ENCODE measurements at regions not wholly inside any gene's neighbourhood (a gene's known extent, or its start where the extent isn't known, plus 50 kb on each side); places are given as distances from the start of the nearest gene placed in this dataset.

DNA sequence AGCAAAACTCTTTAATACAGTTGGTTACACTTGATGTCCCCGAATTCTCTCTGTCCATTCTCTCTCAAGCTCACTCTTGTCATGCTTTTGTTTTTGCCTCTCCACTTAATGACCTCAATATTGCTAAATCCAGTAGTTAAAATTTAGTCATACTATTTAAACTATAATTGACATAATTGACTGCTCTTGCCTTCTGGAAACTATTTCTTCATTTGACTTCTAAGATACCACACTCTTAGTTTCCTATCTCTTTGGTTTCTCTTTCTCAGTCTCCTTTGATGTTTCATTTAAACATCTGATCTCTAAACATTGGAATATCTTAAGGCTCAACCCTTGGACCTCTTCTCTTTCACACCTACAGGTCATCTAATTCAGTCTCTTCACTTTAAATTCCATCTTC lies 211.3 kb downstream of the COG6 start:
- ChIA-PET CTCF (no interaction called here), POLR2A (no interaction called here)
- DNase-seq: no peak
- H3K27ac Mint-ChIP-seq: no peak overlapping the region
- H3K36me3 Mint-ChIP-seq (ENCODE audit: low read depth): no peaks in the 10 kb centered on the region
- H3K9me3 Mint-ChIP-seq: no peaks in the 10 kb centered on the region
- intact Hi-C loops (cut with micrococcal nuclease): no loop called here
- no peak for ATAC-seq (ENCODE audit: low read depth)
- H3K4me1 Mint-ChIP-seq: no peaks in the 10 kb centered on the region
- peaks cover 14% of the 10 kb centered on the region for H3K27me3 Mint-ChIP-seq
- TF ChIP-seq, protein P1, sequence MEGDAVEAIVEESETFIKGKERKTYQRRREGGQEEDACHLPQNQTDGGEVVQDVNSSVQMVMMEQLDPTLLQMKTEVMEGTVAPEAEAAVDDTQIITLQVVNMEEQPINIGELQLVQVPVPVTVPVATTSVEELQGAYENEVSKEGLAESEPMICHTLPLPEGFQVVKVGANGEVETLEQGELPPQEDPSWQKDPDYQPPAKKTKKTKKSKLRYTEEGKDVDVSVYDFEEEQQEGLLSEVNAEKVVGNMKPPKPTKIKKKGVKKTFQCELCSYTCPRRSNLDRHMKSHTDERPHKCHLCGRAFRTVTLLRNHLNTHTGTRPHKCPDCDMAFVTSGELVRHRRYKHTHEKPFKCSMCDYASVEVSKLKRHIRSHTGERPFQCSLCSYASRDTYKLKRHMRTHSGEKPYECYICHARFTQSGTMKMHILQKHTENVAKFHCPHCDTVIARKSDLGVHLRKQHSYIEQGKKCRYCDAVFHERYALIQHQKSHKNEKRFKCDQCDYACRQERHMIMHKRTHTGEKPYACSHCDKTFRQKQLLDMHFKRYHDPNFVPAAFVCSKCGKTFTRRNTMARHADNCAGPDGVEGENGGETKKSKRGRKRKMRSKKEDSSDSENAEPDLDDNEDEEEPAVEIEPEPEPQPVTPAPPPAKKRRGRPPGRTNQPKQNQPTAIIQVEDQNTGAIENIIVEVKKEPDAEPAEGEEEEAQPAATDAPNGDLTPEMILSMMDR (IDR thresholded peaks at IDR 0.05): no peak
- no peak overlapping the region for H3K4me3 Mint-ChIP-seq

DNA sequence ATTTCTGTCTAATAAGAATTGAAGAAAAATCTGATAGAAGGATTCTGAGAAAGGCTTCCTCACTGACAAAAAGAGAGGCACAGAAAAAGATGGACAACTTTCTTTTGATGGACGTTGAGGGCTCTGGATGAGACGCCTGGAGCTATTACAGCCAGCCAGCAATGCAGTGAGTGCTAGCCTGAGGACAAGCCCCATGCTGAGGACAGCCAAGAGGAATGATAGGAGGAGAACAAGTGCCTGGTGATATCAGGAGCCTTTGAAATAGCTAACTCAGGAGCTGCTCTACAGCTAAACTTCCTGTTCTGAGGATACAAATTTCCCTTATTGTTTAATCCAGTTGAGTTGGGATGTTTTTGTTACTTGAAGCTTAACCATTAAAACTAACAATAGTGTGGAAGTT lies 212.3 kb downstream of the COG6 start:
- H3K9me3 Mint-ChIP-seq: no peaks in the 10 kb centered on the region
- peaks cover 14% of the 10 kb centered on the region for H3K27me3 Mint-ChIP-seq

GRCh38 chr13:39870197-39870747 lies 214.8 kb downstream of the COG6 start:
- Mint-ChIP-seq H3K9me3 (no peaks in the 10 kb centered on the region), H3K27me3 (peaks cover 14% of the 10 kb centered on the region), H3K4me3 (no peak overlapping the region), H3K36me3 (ENCODE audit: low read depth) (no peaks in the 10 kb centered on the region), H3K4me1 (no peaks in the 10 kb centered on the region), H3K27ac (no peak overlapping the region)
- no peak for ATAC-seq (ENCODE audit: low read depth)
- DNase-seq: no peak
- intact Hi-C loops (cut with micrococcal nuclease): no loop called here
- TF ChIP-seq, protein P1 (IDR thresholded peaks at IDR 0.05): no peak
- POLR2A ChIA-PET: no interaction called here
- CTCF ChIA-PET: no interaction called here

More for the DNA sequence above, 212.3 kb downstream of the COG6 start:
- ATAC-seq (ENCODE audit: low read depth) (no peak), DNase-seq (no peak)
- TF ChIP-seq, protein P1 (IDR thresholded peaks at IDR 0.05): no peak
- CTCF ChIA-PET: no interaction called here
- H3K4me1 Mint-ChIP-seq: no peaks in the 10 kb centered on the region
- no peak overlapping the region for H3K27ac Mint-ChIP-seq
- H3K36me3 Mint-ChIP-seq (ENCODE audit: low read depth): no peaks in the 10 kb centered on the region
- POLR2A ChIA-PET: no interaction called here
- intact Hi-C loops (cut with micrococcal nuclease): no loop called here
- no peak overlapping the region for H3K4me3 Mint-ChIP-seq

DNA sequence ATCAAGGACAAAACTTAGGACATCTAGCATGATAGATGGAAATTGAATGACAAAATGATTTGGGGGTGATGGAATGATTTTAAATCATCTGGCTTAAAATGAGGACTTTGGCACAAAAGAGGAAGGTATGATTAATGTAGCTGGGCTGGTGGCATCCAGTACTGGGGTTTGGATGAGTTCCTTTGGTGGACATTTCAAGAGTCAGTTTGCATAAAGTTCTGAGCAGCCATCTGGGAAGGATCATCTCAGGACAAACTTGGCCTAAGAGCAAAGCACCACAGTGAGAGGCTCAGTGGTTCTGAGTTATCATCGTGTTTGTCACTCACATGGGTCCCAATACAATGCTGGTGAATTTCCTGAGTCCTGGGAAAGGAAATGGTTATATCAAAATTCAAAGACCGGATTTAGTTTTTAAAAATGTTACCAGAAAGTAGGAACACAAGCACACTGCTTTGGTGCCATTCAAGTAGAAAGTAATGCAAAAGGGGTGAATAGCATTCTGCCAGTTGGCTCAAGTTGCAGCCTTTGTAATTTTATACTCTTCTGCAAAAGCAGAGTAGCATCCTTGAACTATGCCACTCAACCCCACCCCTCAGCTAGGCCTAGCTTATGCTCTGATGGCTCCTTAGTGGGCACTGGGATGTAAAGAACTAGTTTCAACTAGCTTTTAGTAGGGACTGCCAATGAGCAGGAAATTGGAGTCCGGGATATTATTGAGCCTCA lies 219.0 kb downstream of the COG6 start:
- H3K4me3 Mint-ChIP-seq: no peak overlapping the region
- H3K9me3 Mint-ChIP-seq: no peaks in the 10 kb centered on the region
- H3K27me3 Mint-ChIP-seq: peaks cover 10% of the 10 kb centered on the region
- TF ChIP-seq, protein P1 (IDR thresholded peaks at IDR 0.05): no peak
- no peaks in the 10 kb centered on the region for H3K36me3 Mint-ChIP-seq (ENCODE audit: low read depth)
- DNase-seq: no peak
- H3K4me1 Mint-ChIP-seq: no peaks in the 10 kb centered on the region
- H3K27ac Mint-ChIP-seq: no peak overlapping the region
- CTCF ChIA-PET: no interaction called here
- POLR2A ChIA-PET: no interaction called here
- ATAC-seq (ENCODE audit: low read depth): no peak
- intact Hi-C loops (cut with micrococcal nuclease): no loop called here

DNA sequence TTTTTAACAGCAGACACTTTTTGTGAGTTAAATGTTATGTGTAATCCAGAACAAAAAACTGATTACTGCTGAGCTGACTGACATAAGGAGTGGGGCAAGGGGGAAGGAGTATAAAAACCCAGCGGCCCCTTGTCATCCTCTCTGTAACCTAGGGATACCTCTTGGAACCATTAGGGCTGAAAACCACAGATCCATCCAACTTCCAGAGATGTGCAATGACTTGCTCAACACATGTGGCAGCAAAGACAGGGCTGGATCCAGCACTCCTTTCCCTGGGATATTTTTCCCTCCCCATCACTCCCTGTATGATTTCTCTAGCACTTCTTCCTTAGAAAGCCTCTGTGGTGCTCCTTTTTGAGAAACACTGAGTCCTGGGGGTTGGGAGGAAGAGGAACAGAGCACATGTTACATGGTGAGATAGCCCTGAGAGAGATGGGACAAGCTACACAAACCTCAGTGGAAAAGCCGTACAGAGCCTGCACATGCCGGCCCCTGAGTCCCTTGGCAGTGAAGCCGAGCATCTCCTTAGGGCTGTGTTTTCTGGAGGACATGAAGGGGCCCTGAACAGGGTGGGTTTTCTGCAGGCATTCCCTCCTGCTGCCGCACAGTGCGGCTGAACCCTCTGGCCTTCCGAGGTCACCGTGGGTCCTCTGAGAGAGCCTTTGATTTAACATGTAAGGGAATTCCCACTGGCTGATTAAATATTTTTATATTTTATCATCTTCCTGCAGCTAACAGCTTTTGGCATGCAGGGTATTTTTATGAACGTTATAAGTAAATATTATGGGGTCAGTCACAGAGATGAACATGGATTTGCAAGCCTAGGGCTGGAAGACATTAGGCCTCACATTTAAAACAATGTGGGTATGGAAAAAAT lies 219.9 kb downstream of the COG6 start:
- intact Hi-C loops (cut with micrococcal nuclease): no loop called here
- no peaks in the 10 kb centered on the region for H3K9me3 Mint-ChIP-seq
- no peaks in the 10 kb centered on the region for H3K4me1 Mint-ChIP-seq
- no peak for ATAC-seq (ENCODE audit: low read depth)
- H3K4me3 Mint-ChIP-seq: no peak overlapping the region
- TF ChIP-seq, protein P1 (IDR thresholded peaks at IDR 0.05): no peak
- ChIA-PET POLR2A (no interaction called here), CTCF (no interaction called here)
- H3K36me3 Mint-ChIP-seq (ENCODE audit: low read depth): no peaks in the 10 kb centered on the region
- no peak for DNase-seq
- peaks cover 14% of the 10 kb centered on the region for H3K27me3 Mint-ChIP-seq
- no peak overlapping the region for H3K27ac Mint-ChIP-seq
